MM.1S (cell line): ENCODE measurements at regions not wholly inside any gene's neighbourhood (a gene's known extent, or its start where the extent isn't known, plus 50 kb on each side); places are given as distances from the start of the nearest gene placed in this dataset.
"Not testable (repeated sequence)": the region's sequence is repeated elsewhere in the genome, so short reads cannot be mapped to it uniquely, and the experiment has no call there.

ENCODE experiments used
- DNase-seq: peaks from one replicate; pipeline ENCODE4 v3.0.0-alpha.2; 2015
- H2AFZ ChIP-seq: fragments of 300-600 bp; sonication (generic); 2 replicates; pipeline ENCODE4 v1.6.0; 2016; ENCODE audit warnings: antibody characterized with exemption, low read length
- H3F3A ChIP-seq: fragments of 300-600 bp; sonication (generic); 2 replicates; pipeline ENCODE4 v1.6.1; 2016; ENCODE audit warnings: mild to moderate bottlenecking, antibody characterized with exemption, low read length, moderate library complexity, mixed read lengths; ENCODE audit not compliant: insufficient read depth
- H3K27ac ChIP-seq: fragments of 300-600 bp; sonication (generic); 2 replicates; pipeline ENCODE4 v1.5.1; 2016; ENCODE audit warnings: mild to moderate bottlenecking, low read length
- H3K27me3 ChIP-seq: fragments of 300-600 bp; sonication (generic); replicated peaks from 2 replicates; pipeline ENCODE4 v1.6.0; 2016; ENCODE audit warnings: low read length; ENCODE audit not compliant: insufficient read depth
- H3K36me3 ChIP-seq: fragments of 300-600 bp; sonication (generic); replicated peaks from 2 replicates; pipeline ENCODE4 v1.6.1; 2016; ENCODE audit warnings: mild to moderate bottlenecking, low read length, mixed read lengths; ENCODE audit not compliant: insufficient read depth
- H3K4me1 ChIP-seq: fragments of 300-600 bp; sonication (generic); 2 replicates; pipeline ENCODE4 v1.6.1; 2016; ENCODE audit warnings: low read length, mixed read lengths
- H3K4me2 ChIP-seq: fragments of 300-600 bp; sonication (generic); 2 replicates; pipeline ENCODE4 v1.6.0; 2016; ENCODE audit warnings: low read depth, low read length
- H3K4me3 ChIP-seq: fragments of 300-600 bp; sonication (generic); 2 replicates; pipeline ENCODE4 v1.5.1; 2016; ENCODE audit warnings: low read length, mixed read lengths
- H3K79me2 ChIP-seq: fragments of 300-600 bp; sonication (generic); 2 replicates; pipeline ENCODE4 v1.6.1; 2016; ENCODE audit warnings: mixed run types, low read length, mixed read lengths
- H3K9ac ChIP-seq: fragments of 300-600 bp; sonication (generic); 2 replicates; pipeline ENCODE4 v1.6.1; 2016; ENCODE audit warnings: low read length, mixed read lengths
- H3K9me2 ChIP-seq: fragments of 300-600 bp; sonication (generic); replicated peaks from 2 replicates; pipeline ENCODE4 v1.6.1; 2016; ENCODE audit warnings: mild to moderate bottlenecking, low read length, mixed read lengths; ENCODE audit not compliant: insufficient read depth
- H3K9me3 ChIP-seq: fragments of 300-600 bp; sonication (generic); replicated peaks from 2 replicates; pipeline ENCODE4 v1.6.1; 2016; ENCODE audit warnings: mild to moderate bottlenecking, low read length, mixed read lengths; ENCODE audit not compliant: insufficient read depth
- H4K20me1 ChIP-seq: fragments of 300-600 bp; sonication (generic); 2 replicates; pipeline ENCODE4 v1.6.1; 2016; ENCODE audit warnings: mild to moderate bottlenecking, low read length, moderate library complexity, mixed read lengths; ENCODE audit not compliant: insufficient read depth
- CTCF ChIP-seq: fragments of 300-600 bp; sonication (generic); IDR thresholded peaks from 2 replicates; pipeline ENCODE4 v1.5.1; 2016; ENCODE audit warnings: antibody characterized with exemption, low read length, mixed read lengths
- EZH2 ChIP-seq: fragments of 300-600 bp; sonication (generic); optimal IDR thresholded peaks from 2 replicates; pipeline ENCODE3; 2017; ENCODE audit warnings: low read depth, mild to moderate bottlenecking, antibody characterized with exemption, low read length, mixed read lengths
- EZH2phosphoT487 ChIP-seq: fragments of 300-600 bp; sonication (generic); IDR thresholded peaks from 2 replicates; pipeline ENCODE4 v1.6.1; 2018; ENCODE audit warnings: antibody characterized with exemption, low read length

GRCh38 chr6:73929405-73929804 lies 233.4 kb downstream of the CD109 start:
- Histone ChIP-seq H4K20me1 (no peaks in the 10 kb centered on the region), H3K79me2 (no peaks in the 10 kb centered on the region), H3K27ac (no peak overlapping the region), H3K4me2 (no peak overlapping the region), H3K4me1 (no peaks in the 10 kb centered on the region), H3K9ac (no peak overlapping the region), H3K4me3 (no peak overlapping the region), H3K9me3 (no peaks in the 10 kb centered on the region), H3F3A (no peaks in the 10 kb centered on the region), H3K27me3 (no peaks in the 10 kb centered on the region), H3K9me2 (no peaks in the 10 kb centered on the region), H3K36me3 (no peaks in the 10 kb centered on the region), H2AFZ (no peak overlapping the region)
- TF ChIP-seq EZH2phosphoT487 (no peak), CTCF (no peak), EZH2 (no peak)
- no peak for DNase-seq

GRCh38 chr6:73927421-73927820 lies 231.4 kb downstream of the CD109 start:
- Histone ChIP-seq H4K20me1 (no peaks in the 10 kb centered on the region), H3K9me3 (no peaks in the 10 kb centered on the region), H3K27ac (no peak overlapping the region), H3F3A (no peaks in the 10 kb centered on the region), H3K9ac (no peak overlapping the region), H3K4me2 (no peak overlapping the region), H3K36me3 (no peaks in the 10 kb centered on the region), H3K9me2 (no peaks in the 10 kb centered on the region), H3K79me2 (no peaks in the 10 kb centered on the region), H3K4me3 (no peak overlapping the region), H2AFZ (no peak overlapping the region), H3K27me3 (no peaks in the 10 kb centered on the region), H3K4me1 (no peaks in the 10 kb centered on the region)
- no peak for TF ChIP-seq EZH2
- no peak for TF ChIP-seq CTCF
- no peak for TF ChIP-seq EZH2phosphoT487
- no peak for DNase-seq

- H3K27me3 ChIP-seq: not testable (repeated sequence)
Measured at GRCh38 chr6:73925703-73926102, 229.7 kb downstream of the CD109 start.

GRCh38 chr6:73923905-73924485 lies 228.0 kb downstream of the CD109 start:
- no peak for TF ChIP-seq EZH2phosphoT487
- TF ChIP-seq CTCF: no peak
- TF ChIP-seq EZH2: no peak
- no peak overlapping the region for H3K4me3 ChIP-seq
- H2AFZ ChIP-seq: no peak overlapping the region
- H4K20me1 ChIP-seq: no peaks in the 10 kb centered on the region
- no peaks in the 10 kb centered on the region for H3K79me2 ChIP-seq
- no peak overlapping the region for H3K4me2 ChIP-seq
- no peak for DNase-seq
- no peak overlapping the region for H3K9ac ChIP-seq
- H3K9me3 ChIP-seq: no peaks in the 10 kb centered on the region
- no peaks in the 10 kb centered on the region for H3F3A ChIP-seq
- no peak overlapping the region for H3K27ac ChIP-seq
- H3K4me1 ChIP-seq: no peaks in the 10 kb centered on the region
- H3K27me3 ChIP-seq: no peaks in the 10 kb centered on the region
- H3K36me3 ChIP-seq: no peaks in the 10 kb centered on the region
- no peaks in the 10 kb centered on the region for H3K9me2 ChIP-seq

More at GRCh38 chr6:73925703-73926102, 229.7 kb downstream of the CD109 start:
- not testable (repeated sequence) for H3K9me3 ChIP-seq, H3K36me3 ChIP-seq, H3K27ac ChIP-seq, H3K9ac ChIP-seq, H4K20me1 ChIP-seq, H3K4me2 ChIP-seq, H2AFZ ChIP-seq, H3K4me3 ChIP-seq, H3K79me2 ChIP-seq, H3K9me2 ChIP-seq, H3K4me1 ChIP-seq, H3F3A ChIP-seq, DNase-seq
